ENCODE measurements at regions not wholly inside any gene's neighbourhood (a gene's known extent, or its start where the extent isn't known, plus 50 kb on each side); places are given as distances from the start of the nearest gene placed in this dataset.

- Histone ChIP-seq H2BK120ac (ENCODE audit: insufficient read depth, low read length, poor library complexity) (no peak overlapping the region), H3K4ac (ENCODE audit: low read depth, low read length) (no peak overlapping the region), H3K14ac (ENCODE audit: low read length) (no peak overlapping the region), H4K91ac (ENCODE audit: low read depth, low read length) (no peak overlapping the region), H4K8ac (ENCODE audit: low read depth, low read length) (no peak overlapping the region), H2AK5ac (ENCODE audit: low read length) (no peak overlapping the region), H2BK5ac (ENCODE audit: low read depth, low read length, poor library complexity) (no peak overlapping the region), H3K27ac (ENCODE audit: low read depth, low read length) (no peak overlapping the region), H3K9ac (ENCODE audit: low read length) (no peak overlapping the region), H3K79me1 (ENCODE audit: low read length) (peaks cover 3% of the 10 kb centered on the region), H4K12ac (ENCODE audit: low read depth, low read length) (no peak overlapping the region), H3K4me2 (ENCODE audit: low read length) (no peak overlapping the region), H2BK12ac (ENCODE audit: low read length) (no peak overlapping the region), H2AFZ (ENCODE audit: insufficient read depth, low read length, poor library complexity) (no peak overlapping the region), H3K9me3 (ENCODE audit: insufficient read depth, low read depth, low read length) (no peaks in the 10 kb centered on the region), H3K4me3 (ENCODE audit: low read depth, low read length) (no peak overlapping the region), H3K79me2 (ENCODE audit: control insufficient read depth, insufficient read depth, low read length, poor library complexity) (no peaks in the 10 kb centered on the region), H3K4me1 (ENCODE audit: control insufficient read depth in 1 of 2, insufficient read depth in 2 of 2, low read length in 2 of 2) (peaks cover 0 to 2% of the 10 kb centered on the region in 2 experiments), H3K27me3 (ENCODE audit: insufficient read depth, low read length) (no peaks in the 10 kb centered on the region), H3K18ac (ENCODE audit: low read length) (no peak overlapping the region), H3K36me3 (ENCODE audit: control insufficient read depth in 1 of 2, insufficient read depth in 2 of 2, low read length in 2 of 2) (no peaks in the 10 kb centered on the region), H3K23ac (ENCODE audit: low read length) (no peak overlapping the region)
- no CpG with 5 or more reads among the region's 2 CpGs for WGBS (ENCODE audit: extremely low coverage, insufficient coverage, insufficient read length)
- peak in 1 of 2 donors; percentile 7 for DNase-seq
Observed at GRCh38 chr1:187474336-187474735, 645.6 kb downstream of the PLA2G4A start.

GRCh38 chr1:187476671-187477070 is 647.9 kb downstream of the PLA2G4A start:
- H3K4me3 ChIP-seq (ENCODE audit: low read depth, low read length): no peak overlapping the region
- peaks cover 3% of the 10 kb centered on the region for H3K79me1 ChIP-seq (ENCODE audit: low read length)
- H2AFZ ChIP-seq (ENCODE audit: insufficient read depth, low read length, poor library complexity): no peak overlapping the region
- no peak overlapping the region for H2BK12ac ChIP-seq (ENCODE audit: low read length)
- no peak overlapping the region for H3K4me2 ChIP-seq (ENCODE audit: low read length)
- H2BK120ac ChIP-seq (ENCODE audit: insufficient read depth, low read length, poor library complexity): no peak overlapping the region
- H3K27me3 ChIP-seq (ENCODE audit: insufficient read depth, low read length): no peaks in the 10 kb centered on the region
- no peak overlapping the region for H3K27ac ChIP-seq (ENCODE audit: low read depth, low read length)
- H4K12ac ChIP-seq (ENCODE audit: low read depth, low read length): no peak overlapping the region
- no peak overlapping the region for H3K18ac ChIP-seq (ENCODE audit: low read length)
- H3K14ac ChIP-seq (ENCODE audit: low read length): no peak overlapping the region
- no peak overlapping the region for H4K8ac ChIP-seq (ENCODE audit: low read depth, low read length)
- H3K9ac ChIP-seq (ENCODE audit: low read length): no peak overlapping the region
- H3K23ac ChIP-seq (ENCODE audit: low read length): no peak overlapping the region
- no peak overlapping the region for H3K4ac ChIP-seq (ENCODE audit: low read depth, low read length)
- no peaks in the 10 kb centered on the region for H3K36me3 ChIP-seq (ENCODE audit: control insufficient read depth in 1 of 2, insufficient read depth in 2 of 2, low read length in 2 of 2)
- no CpG with 5 or more reads among the region's 3 CpGs for WGBS (ENCODE audit: extremely low coverage, insufficient coverage, insufficient read length)
- H2AK5ac ChIP-seq (ENCODE audit: low read length): no peak overlapping the region
- DNase-seq: no peak
- no peak overlapping the region for H4K91ac ChIP-seq (ENCODE audit: low read depth, low read length)
- peaks cover 0 to 2% of the 10 kb centered on the region in 2 experiments for H3K4me1 ChIP-seq (ENCODE audit: control insufficient read depth in 1 of 2, insufficient read depth in 2 of 2, low read length in 2 of 2)
- H3K9me3 ChIP-seq (ENCODE audit: insufficient read depth, low read depth, low read length): no peaks in the 10 kb centered on the region
- H2BK5ac ChIP-seq (ENCODE audit: low read depth, low read length, poor library complexity): no peak overlapping the region
- H3K79me2 ChIP-seq (ENCODE audit: control insufficient read depth, insufficient read depth, low read length, poor library complexity): no peaks in the 10 kb centered on the region

GRCh38 chr1:187477103-187477502 is 648.4 kb downstream of the PLA2G4A start:
- Histone ChIP-seq H3K14ac (ENCODE audit: low read length) (no peak overlapping the region), H2BK12ac (ENCODE audit: low read length) (no peak overlapping the region), H3K27me3 (ENCODE audit: insufficient read depth, low read length) (no peaks in the 10 kb centered on the region), H3K4me3 (ENCODE audit: low read depth, low read length) (no peak overlapping the region), H2AFZ (ENCODE audit: insufficient read depth, low read length, poor library complexity) (no peak overlapping the region), H3K79me1 (ENCODE audit: low read length) (peaks cover under 1% of the 10 kb centered on the region), H3K9me3 (ENCODE audit: insufficient read depth, low read depth, low read length) (no peaks in the 10 kb centered on the region), H3K4ac (ENCODE audit: low read depth, low read length) (no peak overlapping the region), H3K79me2 (ENCODE audit: control insufficient read depth, insufficient read depth, low read length, poor library complexity) (no peaks in the 10 kb centered on the region), H4K8ac (ENCODE audit: low read depth, low read length) (no peak overlapping the region), H3K9ac (ENCODE audit: low read length) (no peak overlapping the region), H4K12ac (ENCODE audit: low read depth, low read length) (no peak overlapping the region), H2AK5ac (ENCODE audit: low read length) (no peak overlapping the region), H3K23ac (ENCODE audit: low read length) (no peak overlapping the region), H2BK120ac (ENCODE audit: insufficient read depth, low read length, poor library complexity) (no peak overlapping the region), H4K91ac (ENCODE audit: low read depth, low read length) (no peak overlapping the region), H3K4me2 (ENCODE audit: low read length) (no peak overlapping the region), H3K4me1 (ENCODE audit: control insufficient read depth in 1 of 2, insufficient read depth in 2 of 2, low read length in 2 of 2) (peaks cover 0 to under 1% of the 10 kb centered on the region in 2 experiments), H3K36me3 (ENCODE audit: control insufficient read depth in 1 of 2, insufficient read depth in 2 of 2, low read length in 2 of 2) (no peaks in the 10 kb centered on the region), H3K18ac (ENCODE audit: low read length) (no peak overlapping the region), H3K27ac (ENCODE audit: low read depth, low read length) (no peak overlapping the region), H2BK5ac (ENCODE audit: low read depth, low read length, poor library complexity) (no peak overlapping the region)
- DNase-seq: no peak
- WGBS (ENCODE audit: extremely low coverage, insufficient coverage, insufficient read length): no CpG with 5 or more reads among the region's 2 CpGs

- Histone ChIP-seq H3K79me2 (ENCODE audit: control insufficient read depth, insufficient read depth, low read length, poor library complexity) (no peaks in the 10 kb centered on the region), H3K79me1 (ENCODE audit: low read length) (no peaks in the 10 kb centered on the region), H3K23ac (ENCODE audit: low read length) (no peak overlapping the region), H3K4me1 (ENCODE audit: control insufficient read depth in 1 of 2, insufficient read depth in 2 of 2, low read length in 2 of 2) (no peaks in the 10 kb centered on the region), H3K9me3 (ENCODE audit: insufficient read depth, low read depth, low read length) (no peaks in the 10 kb centered on the region), H2AFZ (ENCODE audit: insufficient read depth, low read length, poor library complexity) (no peak overlapping the region), H3K18ac (ENCODE audit: low read length) (no peak overlapping the region), H2BK5ac (ENCODE audit: low read depth, low read length, poor library complexity) (no peak overlapping the region), H2BK12ac (ENCODE audit: low read length) (no peak overlapping the region), H4K8ac (ENCODE audit: low read depth, low read length) (no peak overlapping the region), H4K91ac (ENCODE audit: low read depth, low read length) (no peak overlapping the region), H3K27me3 (ENCODE audit: insufficient read depth, low read length) (no peaks in the 10 kb centered on the region), H2AK5ac (ENCODE audit: low read length) (no peak overlapping the region), H3K4me2 (ENCODE audit: low read length) (no peak overlapping the region), H3K14ac (ENCODE audit: low read length) (no peak overlapping the region), H3K9ac (ENCODE audit: low read length) (no peak overlapping the region), H3K4me3 (ENCODE audit: low read depth, low read length) (no peak overlapping the region), H3K36me3 (ENCODE audit: control insufficient read depth in 1 of 2, insufficient read depth in 2 of 2, low read length in 2 of 2) (no peaks in the 10 kb centered on the region), H3K4ac (ENCODE audit: low read depth, low read length) (no peak overlapping the region), H3K27ac (ENCODE audit: low read depth, low read length) (no peak overlapping the region), H4K12ac (ENCODE audit: low read depth, low read length) (no peak overlapping the region), H2BK120ac (ENCODE audit: insufficient read depth, low read length, poor library complexity) (no peak overlapping the region)
- DNase-seq: no peak
- no CpG with 5 or more reads among the region's 4 CpGs for WGBS (ENCODE audit: extremely low coverage, insufficient coverage, insufficient read length)
Observed at GRCh38 chr1:187477535-187477934, 648.8 kb downstream of the PLA2G4A start.

Measured in trophoblast cell (in vitro differentiated cells and primary cell).